PC-3 (cell line): ENCODE measurements at regions not wholly inside any gene's neighbourhood (a gene's known extent, or its start where the extent isn't known, plus 50 kb on each side); places are given as distances from the start of the nearest gene placed in this dataset.

Source experiments
- ATAC-seq: fragments of 200-7000 bp; cut with Tn5 transposase; 2 replicates; pipeline ENCODE4 v1.9.1; 2020; ENCODE audit warnings: mild to moderate bottlenecking, moderate library complexity
- BruUV-seq: library from RNA; stranded (reverse); fragments of 400-500 nt; replicated peaks from 2 replicates; lab custom pipeline; 2021; lab: Mats Ljungman, UMichigan
- CTCF ChIA-PET: fragments of 300-600 bp; sonication (Branson Sonifier 250); formaldehyde crosslinking; loops from one replicate; lab custom pipeline; 2022; ENCODE audit warnings: antibody characterized with exemption; lab: Charles Lee
- POLR2A ChIA-PET: fragments of 300-600 bp; sonication (Branson Sonifier 250); formaldehyde crosslinking; loops from one replicate; lab custom pipeline; 2022; ENCODE audit warnings: antibody characterized with exemption; ENCODE audit not compliant: unreplicated experiment; lab: Charles Lee
- DNase-seq: peaks from one replicate; pipeline ENCODE4 v3.0.0-alpha.2; 2015
- H2AFZ ChIP-seq: fragments of 300-600 bp; sonication (generic); 2 replicates; pipeline ENCODE4 v1.6.0; 2016; ENCODE audit warnings: antibody characterized with exemption, low read length
- H3F3A ChIP-seq: fragments of 300-600 bp; sonication (generic); one replicate; pipeline ENCODE4 v1.6.0; 2017; ENCODE audit warnings: antibody characterized with exemption, low read length, control low read depth, mild to moderate bottlenecking; ENCODE audit not compliant: unreplicated experiment
- H3K27ac ChIP-seq: fragments of 300-600 bp; sonication (generic); 2 replicates; pipeline ENCODE4 v1.5.1; 2016; ENCODE audit warnings: mild to moderate bottlenecking, low read length
- H3K27me3 ChIP-seq: fragments of 300-600 bp; sonication (generic); 2 replicates; pipeline ENCODE4 v1.6.1; 2016; ENCODE audit warnings: low read length, mixed read lengths
- H3K36me3 ChIP-seq: fragments of 300-600 bp; sonication (generic); 2 replicates; pipeline ENCODE4 v1.6.1; 2016; ENCODE audit warnings: low read depth, mixed run types, low read length, mixed read lengths
- H3K4me1 ChIP-seq: fragments of 300-600 bp; sonication (generic); 2 replicates; pipeline ENCODE4 v1.5.1; 2016; ENCODE audit warnings: low read length; ENCODE audit not compliant: insufficient read depth
- H3K4me2 ChIP-seq: fragments of 300-600 bp; sonication (generic); 2 replicates; pipeline ENCODE4 v1.6.0; 2016; ENCODE audit warnings: low read length
- H3K4me3 ChIP-seq: fragments of 300-600 bp; sonication (generic); 2 replicates; pipeline ENCODE4 v1.5.1; 2016; ENCODE audit warnings: mild to moderate bottlenecking, low read length, mixed read lengths
- H3K79me2 ChIP-seq: fragments of 300-600 bp; sonication (generic); 2 replicates; pipeline ENCODE4 v1.6.1; 2017; ENCODE audit warnings: low read length, mixed read lengths
- H3K9ac ChIP-seq: fragments of 300-600 bp; sonication (generic); 2 replicates; pipeline ENCODE4 v1.6.0; 2016; ENCODE audit warnings: mild to moderate bottlenecking, low read length
- H3K9me2 ChIP-seq: fragments of 300-600 bp; sonication (generic); replicated peaks from 2 replicates; pipeline ENCODE4 v1.6.1; 2016; ENCODE audit warnings: mixed run types, low read length, mixed read lengths
- H3K9me3 ChIP-seq: fragments of 300-600 bp; sonication (generic); 2 replicates; pipeline ENCODE4 v1.6.1; 2016; ENCODE audit warnings: low read length, mixed read lengths
- H4K20me1 ChIP-seq: fragments of 300-600 bp; sonication (generic); 2 replicates; pipeline ENCODE4 v1.6.1; 2016; ENCODE audit warnings: low read length, mixed read lengths
- CTCF ChIP-seq: fragments of 300-600 bp; sonication (generic); conservative IDR thresholded peaks from 2 replicates; pipeline ENCODE4 v1.5.1; 2017; ENCODE audit warnings: antibody characterized with exemption, low read depth, mild to moderate bottlenecking, low read length
- EZH2 ChIP-seq: fragments of 300-600 bp; sonication (generic); IDR thresholded peaks from one replicate; pipeline ENCODE4 v1.6.1; 2017; ENCODE audit warnings: antibody characterized with exemption, mild to moderate bottlenecking, low read length; ENCODE audit not compliant: unreplicated experiment
- EZH2phosphoT487 ChIP-seq: fragments of 300-600 bp; sonication (generic); IDR thresholded peaks from 2 replicates; pipeline ENCODE4 v1.6.1; 2018; ENCODE audit warnings: mild to moderate bottlenecking, antibody characterized with exemption, low read length, borderline replicate concordance
- intact Hi-C: fragments of 100-400 bp; cut with micrococcal nuclease; formaldehyde crosslinking; loops from 2 replicates; pipeline ENCODE4 v1.9.0; 2023

GRCh38 chr22:44436736-44437135 lies 61.3 kb downstream of the RTL6 start:
- no peak overlapping the region for H3K27ac ChIP-seq
- H3K36me3 ChIP-seq, result no peaks in the 10 kb centered on the region
- intact Hi-C loops, result no loop called here
- no TSS peak for BruUV-seq
- TF ChIP-seq EZH2phosphoT487 (no peak), EZH2 (no peak), CTCF (no peak)
- H3K4me2 ChIP-seq, result no peak overlapping the region
- no peaks in the 10 kb centered on the region for H3K9me2 ChIP-seq
- no peaks in the 10 kb centered on the region for H3K9me3 ChIP-seq
- no peak for DNase-seq
- ATAC-seq, result no peak
- CTCF ChIA-PET, result no interaction called here
- POLR2A ChIA-PET, result no interaction called here
- no peak overlapping the region for H3K9ac ChIP-seq
- no peaks in the 10 kb centered on the region; the same call in 1 of the 2 replicates for H3K4me1 ChIP-seq
- no peak overlapping the region for H3K4me3 ChIP-seq
- H4K20me1 ChIP-seq, result no peaks in the 10 kb centered on the region
- no peaks in the 10 kb centered on the region for H3K79me2 ChIP-seq
- H3K27me3 ChIP-seq, result no peaks in the 10 kb centered on the region
- H3F3A ChIP-seq, result no peaks in the 10 kb centered on the region
- H2AFZ ChIP-seq, result no peak overlapping the region

GRCh38 chr22:44431256-44431655 lies 66.8 kb downstream of the RTL6 start:
- CTCF ChIA-PET, result no interaction called here

GRCh38 chr22:44430716-44431115 lies 67.3 kb downstream of the RTL6 start:
- no peaks in the 10 kb centered on the region for H3K9me2 ChIP-seq
- no peak overlapping the region for H3K4me2 ChIP-seq
- H2AFZ ChIP-seq, result no peak overlapping the region
- no peaks in the 10 kb centered on the region for H3K79me2 ChIP-seq
- no peaks in the 10 kb centered on the region for H3K4me1 ChIP-seq
- no peaks in the 10 kb centered on the region for H3K27me3 ChIP-seq
- ChIA-PET POLR2A (no interaction called here), CTCF (no interaction called here)
- TF ChIP-seq EZH2 (no peak), CTCF (no peak), EZH2phosphoT487 (no peak)
- no peak overlapping the region for H3K4me3 ChIP-seq
- ATAC-seq, result no peak
- no peaks in the 10 kb centered on the region for H3F3A ChIP-seq
- no peaks in the 10 kb centered on the region for H4K20me1 ChIP-seq
- no TSS peak for BruUV-seq
- H3K27ac ChIP-seq, result no peak overlapping the region
- no peak overlapping the region for H3K9ac ChIP-seq
- H3K9me3 ChIP-seq, result no peaks in the 10 kb centered on the region
- intact Hi-C loops, result no loop called here
- DNase-seq, result no peak
- H3K36me3 ChIP-seq, result no peaks in the 10 kb centered on the region

More at GRCh38 chr22:44431256-44431655, 66.8 kb downstream of the RTL6 start:
- Histone ChIP-seq H3K36me3 (no peaks in the 10 kb centered on the region), H4K20me1 (no peaks in the 10 kb centered on the region), H3K9me2 (no peaks in the 10 kb centered on the region), H3K4me2 (no peak overlapping the region), H3K79me2 (no peaks in the 10 kb centered on the region), H3K4me3 (no peak overlapping the region), H3K27ac (no peak overlapping the region), H3F3A (no peaks in the 10 kb centered on the region), H3K9me3 (no peaks in the 10 kb centered on the region), H3K9ac (no peak overlapping the region), H3K4me1 (no peaks in the 10 kb centered on the region), H3K27me3 (no peaks in the 10 kb centered on the region), H2AFZ (no peak overlapping the region)
- BruUV-seq, result no TSS peak
- DNase-seq (no peak), ATAC-seq (no peak)
- intact Hi-C loops, result no loop called here
- POLR2A ChIA-PET, result no interaction called here
- TF ChIP-seq EZH2phosphoT487 (no peak), EZH2 (no peak)
